ENCODE measurements at regions not wholly inside any gene's neighbourhood (a gene's known extent, or its start where the extent isn't known, plus 50 kb on each side); places are given as distances from the start of the nearest gene placed in this dataset.

DNA sequence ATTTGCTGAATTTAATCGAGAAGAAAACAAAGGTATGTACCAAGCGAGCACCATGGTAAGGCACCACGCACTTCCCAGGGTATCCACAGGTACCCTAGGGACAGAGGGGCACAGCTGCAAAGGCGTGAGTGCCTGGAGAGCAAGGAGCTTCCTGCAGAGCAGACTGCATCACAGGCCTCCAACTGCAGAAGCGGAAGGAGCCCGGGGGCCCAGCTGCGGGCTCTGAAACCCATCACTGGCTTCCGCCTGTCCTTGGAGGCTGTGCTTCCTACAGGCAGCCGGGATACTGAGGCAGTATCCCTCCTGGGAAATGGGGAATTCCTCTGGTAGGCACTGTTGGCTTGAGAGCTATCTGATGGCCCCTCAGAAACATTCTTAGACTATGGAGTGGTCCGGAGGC is 217.4 kb upstream of the GMDS start:
- POLR2A ChIA-PET: no interaction called here
- DNase-seq: no peak

DNA sequence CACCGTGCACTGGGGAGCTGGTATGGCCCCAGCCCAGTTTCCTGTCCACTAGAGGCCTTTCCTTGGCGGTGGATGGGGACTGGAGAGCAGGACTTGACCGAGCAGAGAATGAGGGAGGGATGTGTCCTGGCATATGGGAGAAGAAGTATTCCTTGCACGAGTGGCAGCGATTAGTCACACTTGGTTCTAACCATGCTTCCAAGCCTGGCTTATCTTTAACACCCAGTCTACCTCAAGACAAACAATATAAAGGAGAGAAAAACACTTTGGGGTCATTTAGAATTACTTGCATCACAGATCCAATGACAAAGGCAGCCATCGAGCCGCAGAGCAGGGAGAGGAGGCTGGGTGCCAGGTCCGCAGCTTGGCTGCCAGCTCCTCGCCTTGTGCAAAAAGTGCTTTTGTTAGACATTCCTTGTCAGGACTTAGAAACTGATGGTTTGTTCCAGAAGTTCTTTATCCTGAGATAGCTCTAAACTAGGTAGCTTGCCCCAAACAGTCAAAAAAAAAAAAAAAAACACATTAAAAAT is 214.9 kb upstream of the GMDS start:
- POLR2A ChIA-PET: no interaction called here
- H3K36me3 ChIP-seq (ENCODE audit: control insufficient read depth in 4 of 4, insufficient read depth in 4 of 4, low read length in 3 of 4): no peaks in the 10 kb centered on the region
- peaks cover 0 to 2% (median 0%) of the 10 kb centered on the region in 5 experiments for H3K27me3 ChIP-seq (replicated peaks in 2 of 5; ENCODE audit: control insufficient read depth in 4 of 5, insufficient read depth in 5 of 5, low read length in 4 of 5)
- H3K4me1 ChIP-seq (ENCODE audit: control extremely low read depth in 1 of 4, control insufficient read depth in 4 of 4, insufficient read depth in 4 of 4, low read length in 3 of 4): no peaks in the 10 kb centered on the region
- H3K27ac ChIP-seq (ENCODE audit: insufficient read depth in 1 of 2, low read depth in 1 of 2, low read length in 2 of 2, poor library complexity in 1 of 2, severe bottlenecking in 2 of 2): no peak overlapping the region
- no peaks in the 10 kb centered on the region for H3K9me3 ChIP-seq (ENCODE audit: control extremely low read depth in 1 of 5, control insufficient read depth in 4 of 5, insufficient read depth in 2 of 5, low read depth in 1 of 5, low read length in 4 of 5)
- CTCF ChIA-PET: interaction anchor here (0.6 kb wide), 1 partner anchor 175 kb away, joined by 3 read pairs; no protein-coding TSS in a partner anchor
- no peak overlapping the region for H3K4me3 ChIP-seq (ENCODE audit: control insufficient read depth in 1 of 7, extremely low read depth in 1 of 7, insufficient read depth in 4 of 7, low read depth in 2 of 7, low read length in 6 of 7)
- no peak for DNase-seq
- 100% methylated on average over 6 of the region's 9 CpGs for WGBS (ENCODE audit: insufficient coverage)

More for the DNA sequence above, 217.4 kb upstream of the GMDS start:
- Histone ChIP-seq H3K27ac (ENCODE audit: insufficient read depth in 1 of 2, low read depth in 1 of 2, low read length in 2 of 2, poor library complexity in 1 of 2, severe bottlenecking in 2 of 2) (no peak overlapping the region), H3K36me3 (ENCODE audit: control insufficient read depth in 4 of 4, insufficient read depth in 4 of 4, low read length in 3 of 4) (no peaks in the 10 kb centered on the region), H3K4me1 (ENCODE audit: control extremely low read depth in 1 of 4, control insufficient read depth in 4 of 4, insufficient read depth in 4 of 4, low read length in 3 of 4) (no peaks in the 10 kb centered on the region), H3K4me3 (ENCODE audit: control insufficient read depth in 1 of 7, extremely low read depth in 1 of 7, insufficient read depth in 4 of 7, low read depth in 2 of 7, low read length in 6 of 7) (no peak overlapping the region), H3K27me3 (replicated peaks in 2 of 5; ENCODE audit: control insufficient read depth in 4 of 5, insufficient read depth in 5 of 5, low read length in 4 of 5) (peaks cover 0 to 12% (median 7%) of the 10 kb centered on the region in 5 experiments), H3K9me3 (ENCODE audit: control extremely low read depth in 1 of 5, control insufficient read depth in 4 of 5, insufficient read depth in 2 of 5, low read depth in 1 of 5, low read length in 4 of 5) (no peaks in the 10 kb centered on the region)
- 96% methylated on average over 10 of the region's 10 CpGs for WGBS (ENCODE audit: insufficient coverage)
- CTCF ChIA-PET: no interaction called here

GRCh38 chr6:2454180-2454579 is 208.8 kb upstream of the GMDS start:
- no peaks in the 10 kb centered on the region for H3K36me3 ChIP-seq (ENCODE audit: control insufficient read depth in 4 of 4, insufficient read depth in 4 of 4, low read length in 3 of 4)
- no peak overlapping the region for H3K4me3 ChIP-seq (ENCODE audit: control insufficient read depth in 1 of 7, extremely low read depth in 1 of 7, insufficient read depth in 4 of 7, low read depth in 2 of 7, low read length in 6 of 7)
- ChIA-PET POLR2A (no interaction called here), CTCF (no interaction called here)
- 100% methylated on average over 4 of the region's 7 CpGs for WGBS (ENCODE audit: insufficient coverage)
- DNase-seq: no peak
- peaks cover 0 to 2% (median 0%) of the 10 kb centered on the region in 5 experiments for H3K27me3 ChIP-seq (replicated peaks in 2 of 5; ENCODE audit: control insufficient read depth in 4 of 5, insufficient read depth in 5 of 5, low read length in 4 of 5)
- H3K27ac ChIP-seq (ENCODE audit: insufficient read depth in 1 of 2, low read depth in 1 of 2, low read length in 2 of 2, poor library complexity in 1 of 2, severe bottlenecking in 2 of 2): no peak overlapping the region
- H3K9me3 ChIP-seq (ENCODE audit: control extremely low read depth in 1 of 5, control insufficient read depth in 4 of 5, insufficient read depth in 2 of 5, low read depth in 1 of 5, low read length in 4 of 5): no peaks in the 10 kb centered on the region
- peaks cover 0 to under 1% (median 0%) of the 10 kb centered on the region in 4 experiments for H3K4me1 ChIP-seq (ENCODE audit: control extremely low read depth in 1 of 4, control insufficient read depth in 4 of 4, insufficient read depth in 4 of 4, low read length in 3 of 4)

DNA sequence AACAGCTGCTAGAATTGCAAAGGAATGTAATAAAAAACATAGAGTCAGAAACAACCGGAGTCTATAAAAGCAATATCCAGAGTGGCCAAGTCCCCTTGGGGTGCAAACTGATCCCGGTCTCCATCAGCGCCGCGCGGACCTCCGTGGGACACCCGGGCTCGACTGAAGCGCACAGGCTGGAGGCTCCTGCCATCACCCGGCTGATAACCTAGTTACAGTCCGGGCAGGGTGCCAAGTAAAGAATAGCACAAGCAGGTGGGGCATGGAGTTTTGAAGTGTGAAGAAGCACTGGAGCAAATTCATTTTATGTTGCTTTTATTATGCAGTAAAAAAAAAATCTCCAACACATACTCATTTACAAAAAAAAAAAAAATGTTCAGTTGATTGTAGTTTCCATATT is 205.1 kb upstream of the GMDS start:
- Histone ChIP-seq H3K9me3 (ENCODE audit: control extremely low read depth in 1 of 5, control insufficient read depth in 4 of 5, insufficient read depth in 2 of 5, low read depth in 1 of 5, low read length in 4 of 5) (no peaks in the 10 kb centered on the region), H3K36me3 (ENCODE audit: control insufficient read depth in 4 of 4, insufficient read depth in 4 of 4, low read length in 3 of 4) (no peaks in the 10 kb centered on the region), H3K4me1 (ENCODE audit: control extremely low read depth in 1 of 4, control insufficient read depth in 4 of 4, insufficient read depth in 4 of 4, low read length in 3 of 4) (peaks cover 0 to 4% (median 0%) of the 10 kb centered on the region in 4 experiments), H3K27me3 (replicated peaks in 2 of 5; ENCODE audit: control insufficient read depth in 4 of 5, insufficient read depth in 5 of 5, low read length in 4 of 5) (peaks cover 0 to 2% (median 0%) of the 10 kb centered on the region in 5 experiments), H3K4me3 (ENCODE audit: control insufficient read depth in 1 of 7, extremely low read depth in 1 of 7, insufficient read depth in 4 of 7, low read depth in 2 of 7, low read length in 6 of 7) (no peak overlapping the region), H3K27ac (ENCODE audit: insufficient read depth in 1 of 2, low read depth in 1 of 2, low read length in 2 of 2, poor library complexity in 1 of 2, severe bottlenecking in 2 of 2) (no peak overlapping the region)
- WGBS (ENCODE audit: insufficient coverage): 98% methylated on average over 8 of the region's 12 CpGs
- peak in 1 of 3 donors; percentile 2 for DNase-seq
- ChIA-PET CTCF (no interaction called here), POLR2A (no interaction called here)

GRCh38 chr6:2449572-2449940 is 204.2 kb upstream of the GMDS start:
- peaks cover 0 to 4% (median 0%) of the 10 kb centered on the region in 4 experiments for H3K4me1 ChIP-seq (ENCODE audit: control extremely low read depth in 1 of 4, control insufficient read depth in 4 of 4, insufficient read depth in 4 of 4, low read length in 3 of 4)
- H3K36me3 ChIP-seq (ENCODE audit: control insufficient read depth in 4 of 4, insufficient read depth in 4 of 4, low read length in 3 of 4): no peaks in the 10 kb centered on the region
- H3K27ac ChIP-seq (ENCODE audit: insufficient read depth in 1 of 2, low read depth in 1 of 2, low read length in 2 of 2, poor library complexity in 1 of 2, severe bottlenecking in 2 of 2): no peak overlapping the region
- no CpG with 5 or more reads among the region's 2 CpGs for WGBS (ENCODE audit: insufficient coverage)
- H3K4me3 ChIP-seq (ENCODE audit: control insufficient read depth in 1 of 7, extremely low read depth in 1 of 7, insufficient read depth in 4 of 7, low read depth in 2 of 7, low read length in 6 of 7): no peak overlapping the region
- DNase-seq: no peak
- CTCF ChIA-PET: interaction anchor here (0.7 to 1.4 kb wide), 4 partner anchors 12 to 853 kb away, joined by 3 to 8 read pairs (median 4); no protein-coding TSS in a partner anchor
- POLR2A ChIA-PET: no interaction called here
- H3K27me3 ChIP-seq (replicated peaks in 2 of 5; ENCODE audit: control insufficient read depth in 4 of 5, insufficient read depth in 5 of 5, low read length in 4 of 5): peaks cover 0 to 2% (median 0%) of the 10 kb centered on the region in 5 experiments
- H3K9me3 ChIP-seq (ENCODE audit: control extremely low read depth in 1 of 5, control insufficient read depth in 4 of 5, insufficient read depth in 2 of 5, low read depth in 1 of 5, low read length in 4 of 5): no peaks in the 10 kb centered on the region

- CTCF ChIA-PET: interaction anchor here (0.7 to 1.4 kb wide), 5 partner anchors 12 to 853 kb away, joined by 3 to 8 read pairs (median 3); no protein-coding TSS in a partner anchor
- Histone ChIP-seq H3K4me1 (ENCODE audit: control extremely low read depth in 1 of 4, control insufficient read depth in 4 of 4, insufficient read depth in 4 of 4, low read length in 3 of 4) (peaks cover 0 to 4% (median 0%) of the 10 kb centered on the region in 4 experiments), H3K27ac (ENCODE audit: insufficient read depth in 1 of 2, low read depth in 1 of 2, low read length in 2 of 2, poor library complexity in 1 of 2, severe bottlenecking in 2 of 2) (no peak overlapping the region), H3K9me3 (ENCODE audit: control extremely low read depth in 1 of 5, control insufficient read depth in 4 of 5, insufficient read depth in 2 of 5, low read depth in 1 of 5, low read length in 4 of 5) (no peaks in the 10 kb centered on the region), H3K4me3 (ENCODE audit: control insufficient read depth in 1 of 7, extremely low read depth in 1 of 7, insufficient read depth in 4 of 7, low read depth in 2 of 7, low read length in 6 of 7) (peak overlapping the region in 6 of 7 experiments; percentile 9 to 70 (median 37)), H3K36me3 (ENCODE audit: control insufficient read depth in 4 of 4, insufficient read depth in 4 of 4, low read length in 3 of 4) (no peaks in the 10 kb centered on the region), H3K27me3 (replicated peaks in 2 of 5; ENCODE audit: control insufficient read depth in 4 of 5, insufficient read depth in 5 of 5, low read length in 4 of 5) (peaks cover 0 to 2% (median 0%) of the 10 kb centered on the region in 5 experiments)
- WGBS (ENCODE audit: insufficient coverage): 40% methylated on average over 21 of the region's 22 CpGs
- DNase-seq: peak; percentile 64 to 76 (median 73)
- POLR2A ChIA-PET: no interaction called here
These were observed 203.6 kb upstream of the GMDS start for GRCh38 chr6:2448826-2449571.

- ChIA-PET CTCF (interaction anchor here (0.9 kb wide), 1 partner anchor 13 kb away, joined by 3 read pairs; no protein-coding TSS in a partner anchor), POLR2A (no interaction called here)
- Histone ChIP-seq H3K36me3 (ENCODE audit: control insufficient read depth in 4 of 4, insufficient read depth in 4 of 4, low read length in 3 of 4) (no peaks in the 10 kb centered on the region), H3K27ac (ENCODE audit: insufficient read depth in 1 of 2, low read depth in 1 of 2, low read length in 2 of 2, poor library complexity in 1 of 2, severe bottlenecking in 2 of 2) (no peak overlapping the region), H3K4me3 (ENCODE audit: control insufficient read depth in 1 of 7, extremely low read depth in 1 of 7, insufficient read depth in 4 of 7, low read depth in 2 of 7, low read length in 6 of 7) (no peak overlapping the region), H3K4me1 (ENCODE audit: control extremely low read depth in 1 of 4, control insufficient read depth in 4 of 4, insufficient read depth in 4 of 4, low read length in 3 of 4) (peaks cover 0 to 4% (median 0%) of the 10 kb centered on the region in 4 experiments), H3K9me3 (ENCODE audit: control extremely low read depth in 1 of 5, control insufficient read depth in 4 of 5, insufficient read depth in 2 of 5, low read depth in 1 of 5, low read length in 4 of 5) (no peaks in the 10 kb centered on the region), H3K27me3 (replicated peaks in 2 of 5; ENCODE audit: control insufficient read depth in 4 of 5, insufficient read depth in 5 of 5, low read length in 4 of 5) (peaks cover 0 to 2% (median 0%) of the 10 kb centered on the region in 5 experiments)
- no peak for DNase-seq
- WGBS (ENCODE audit: insufficient coverage): 83% methylated on average over 1 of the region's 3 CpGs
These were observed 202.5 kb upstream of the GMDS start for GRCh38 chr6:2447931-2448330.
